ENCODE measurements at regions not wholly inside any gene's neighbourhood (a gene's known extent, or its start where the extent isn't known, plus 50 kb on each side); places are given as distances from the start of the nearest gene placed in this dataset.

DNA sequence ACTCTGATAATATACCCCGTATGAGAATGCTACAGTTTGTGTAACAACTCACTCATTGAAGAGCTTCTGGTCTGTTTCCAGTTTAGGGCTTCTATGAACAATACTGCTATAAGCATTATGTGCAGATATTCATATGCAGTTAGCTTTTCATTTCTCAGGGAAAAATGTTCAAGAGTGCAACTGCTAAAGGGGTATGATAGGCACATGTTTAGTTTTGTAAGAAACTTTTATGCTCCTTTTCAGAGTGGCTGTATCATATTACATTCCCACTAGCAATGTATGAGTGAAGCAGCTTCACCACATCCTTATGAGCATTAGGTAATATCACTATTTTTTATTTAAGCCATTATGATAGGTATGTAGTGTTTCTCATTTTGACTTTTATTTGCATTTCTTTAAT is 182.6 kb upstream of the CXCL12 start:
- ATAC-seq = no peak
- TF ChIP-seq ZNF565 (CRISPR knock-in tag; conservative IDR thresholded peaks at IDR 0.05; ENCODE audit: low read depth) (no peak), ZFP3 (CRISPR knock-in tag; IDR thresholded peaks at IDR 0.05) (no peak), ZFP30 (CRISPR knock-in tag; IDR thresholded peaks at IDR 0.05) (no peak), RARB (CRISPR knock-in tag; IDR thresholded peaks at IDR 0.05) (no peak)

GRCh38 chr10:44569193-44570091 is 184.5 kb upstream of the CXCL12 start:
- TF ChIP-seq, protein P1, sequence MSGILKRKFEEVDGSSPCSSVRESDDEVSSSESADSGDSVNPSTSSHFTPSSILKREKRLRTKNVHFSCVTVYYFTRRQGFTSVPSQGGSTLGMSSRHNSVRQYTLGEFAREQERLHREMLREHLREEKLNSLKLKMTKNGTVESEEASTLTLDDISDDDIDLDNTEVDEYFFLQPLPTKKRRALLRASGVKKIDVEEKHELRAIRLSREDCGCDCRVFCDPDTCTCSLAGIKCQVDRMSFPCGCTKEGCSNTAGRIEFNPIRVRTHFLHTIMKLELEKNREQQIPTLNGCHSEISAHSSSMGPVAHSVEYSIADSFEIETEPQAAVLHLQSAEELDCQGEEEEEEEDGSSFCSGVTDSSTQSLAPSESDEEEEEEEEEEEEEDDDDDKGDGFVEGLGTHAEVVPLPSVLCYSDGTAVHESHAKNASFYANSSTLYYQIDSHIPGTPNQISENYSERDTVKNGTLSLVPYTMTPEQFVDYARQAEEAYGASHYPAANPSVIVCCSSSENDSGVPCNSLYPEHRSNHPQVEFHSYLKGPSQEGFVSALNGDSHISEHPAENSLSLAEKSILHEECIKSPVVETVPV (CRISPR knock-in tag; IDR thresholded peaks at IDR 0.05) = no peak
- TF ChIP-seq ZNF70 (CRISPR knock-in tag; IDR thresholded peaks at IDR 0.05) (no peak), CSDC2 (CRISPR knock-in tag; IDR thresholded peaks at IDR 0.05) (no peak), ZC3H10 (CRISPR knock-in tag; IDR thresholded peaks at IDR 0.05) (no peak), GLIS3 (CRISPR knock-in tag; IDR thresholded peaks at IDR 0.05) (no peak), ZFP30 (CRISPR knock-in tag; IDR thresholded peaks at IDR 0.05) (no peak), PATZ1 (CRISPR knock-in tag; IDR thresholded peaks at IDR 0.05; ENCODE audit: borderline replicate concordance) (no peak), ZNF8 (CRISPR knock-in tag; IDR thresholded peaks at IDR 0.05) (no peak), SNAI2 (CRISPR knock-in tag; IDR thresholded peaks at IDR 0.05) (no peak), OSR1 (CRISPR knock-in tag; IDR thresholded peaks at IDR 0.05) (no peak), BACH2 (CRISPR knock-in tag; IDR thresholded peaks at IDR 0.05; ENCODE audit: borderline replicate concordance) (no peak), ZFP3 (CRISPR knock-in tag; IDR thresholded peaks at IDR 0.05) (no peak), RARB (CRISPR knock-in tag; IDR thresholded peaks at IDR 0.05) (no peak), ISL1 (CRISPR knock-in tag; IDR thresholded peaks at IDR 0.05) (no peak), TCF4 (CRISPR knock-in tag; IDR thresholded peaks at IDR 0.05; ENCODE audit: borderline replicate concordance) (no peak), ZNF565 (CRISPR knock-in tag; conservative IDR thresholded peaks at IDR 0.05; ENCODE audit: low read depth) (no peak), ARNTL (CRISPR knock-in tag; IDR thresholded peaks at IDR 0.05; ENCODE audit: borderline replicate concordance, low read depth) (no peak)
- TF ChIP-seq, protein P2, sequence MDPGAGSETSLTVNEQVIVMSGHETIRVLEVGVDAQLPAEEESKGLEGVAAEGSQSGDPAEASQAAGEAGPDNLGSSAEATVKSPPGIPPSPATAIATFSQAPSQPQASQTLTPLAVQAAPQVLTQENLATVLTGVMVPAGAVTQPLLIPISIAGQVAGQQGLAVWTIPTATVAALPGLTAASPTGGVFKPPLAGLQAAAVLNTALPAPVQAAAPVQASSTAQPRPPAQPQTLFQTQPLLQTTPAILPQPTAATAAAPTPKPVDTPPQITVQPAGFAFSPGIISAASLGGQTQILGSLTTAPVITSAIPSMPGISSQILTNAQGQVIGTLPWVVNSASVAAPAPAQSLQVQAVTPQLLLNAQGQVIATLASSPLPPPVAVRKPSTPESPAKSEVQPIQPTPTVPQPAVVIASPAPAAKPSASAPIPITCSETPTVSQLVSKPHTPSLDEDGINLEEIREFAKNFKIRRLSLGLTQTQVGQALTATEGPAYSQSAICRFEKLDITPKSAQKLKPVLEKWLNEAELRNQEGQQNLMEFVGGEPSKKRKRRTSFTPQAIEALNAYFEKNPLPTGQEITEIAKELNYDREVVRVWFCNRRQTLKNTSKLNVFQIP (CRISPR knock-in tag; IDR thresholded peaks at IDR 0.05; ENCODE audit: borderline replicate concordance, low read depth) = no peak
- TF ChIP-seq, protein P3, sequence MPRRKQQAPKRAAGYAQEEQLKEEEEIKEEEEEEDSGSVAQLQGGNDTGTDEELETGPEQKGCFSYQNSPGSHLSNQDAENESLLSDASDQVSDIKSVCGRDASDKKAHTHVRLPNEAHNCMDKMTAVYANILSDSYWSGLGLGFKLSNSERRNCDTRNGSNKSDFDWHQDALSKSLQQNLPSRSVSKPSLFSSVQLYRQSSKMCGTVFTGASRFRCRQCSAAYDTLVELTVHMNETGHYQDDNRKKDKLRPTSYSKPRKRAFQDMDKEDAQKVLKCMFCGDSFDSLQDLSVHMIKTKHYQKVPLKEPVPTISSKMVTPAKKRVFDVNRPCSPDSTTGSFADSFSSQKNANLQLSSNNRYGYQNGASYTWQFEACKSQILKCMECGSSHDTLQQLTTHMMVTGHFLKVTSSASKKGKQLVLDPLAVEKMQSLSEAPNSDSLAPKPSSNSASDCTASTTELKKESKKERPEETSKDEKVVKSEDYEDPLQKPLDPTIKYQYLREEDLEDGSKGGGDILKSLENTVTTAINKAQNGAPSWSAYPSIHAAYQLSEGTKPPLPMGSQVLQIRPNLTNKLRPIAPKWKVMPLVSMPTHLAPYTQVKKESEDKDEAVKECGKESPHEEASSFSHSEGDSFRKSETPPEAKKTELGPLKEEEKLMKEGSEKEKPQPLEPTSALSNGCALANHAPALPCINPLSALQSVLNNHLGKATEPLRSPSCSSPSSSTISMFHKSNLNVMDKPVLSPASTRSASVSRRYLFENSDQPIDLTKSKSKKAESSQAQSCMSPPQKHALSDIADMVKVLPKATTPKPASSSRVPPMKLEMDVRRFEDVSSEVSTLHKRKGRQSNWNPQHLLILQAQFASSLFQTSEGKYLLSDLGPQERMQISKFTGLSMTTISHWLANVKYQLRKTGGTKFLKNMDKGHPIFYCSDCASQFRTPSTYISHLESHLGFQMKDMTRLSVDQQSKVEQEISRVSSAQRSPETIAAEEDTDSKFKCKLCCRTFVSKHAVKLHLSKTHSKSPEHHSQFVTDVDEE (CRISPR knock-in tag; IDR thresholded peaks at IDR 0.05) = no peak
- no peak for ATAC-seq

GRCh38 chr10:44571701-44572100 is 186.8 kb upstream of the CXCL12 start:
- no peak for ATAC-seq
- no peak for TF ChIP-seq ZNF8 (CRISPR knock-in tag; IDR thresholded peaks at IDR 0.05)
- TF ChIP-seq, protein P3 (CRISPR knock-in tag; IDR thresholded peaks at IDR 0.05) = no peak
- no peak for TF ChIP-seq ZNF70 (CRISPR knock-in tag; IDR thresholded peaks at IDR 0.05)
- no peak for TF ChIP-seq PATZ1 (CRISPR knock-in tag; IDR thresholded peaks at IDR 0.05; ENCODE audit: borderline replicate concordance)
- no peak for TF ChIP-seq CREB5 (CRISPR knock-in tag; IDR thresholded peaks at IDR 0.05; ENCODE audit: low read depth)
- TF ChIP-seq, protein P2 (CRISPR knock-in tag; IDR thresholded peaks at IDR 0.05; ENCODE audit: borderline replicate concordance, low read depth) = no peak
- TF ChIP-seq ARNTL (CRISPR knock-in tag; IDR thresholded peaks at IDR 0.05; ENCODE audit: borderline replicate concordance, low read depth) = no peak

Measured in SK-N-SH treated with all-trans-retinoic acid at 6 μM for 48 hours (cell line).